HL-60 (cell line): ENCODE measurements at regions not wholly inside any gene's neighbourhood (a gene's known extent, or its start where the extent isn't known, plus 50 kb on each side); places are given as distances from the start of the nearest gene placed in this dataset.

Source experiments
- CTCF ChIP-seq: IDR thresholded peaks from one replicate; pipeline ENCODE4 v1.5.1; 2011; ENCODE audit warnings: low read length, control low read depth, inconsistent platforms; ENCODE audit not compliant: insufficient read depth
- GABPA ChIP-seq: IDR thresholded peaks from 2 replicates; pipeline ENCODE4 v1.6.1; 2012; ENCODE audit warnings: low read depth
- POLR2AphosphoS5 ChIP-seq: IDR thresholded peaks from 2 replicates; pipeline ENCODE4 v1.6.1; 2012; ENCODE audit warnings: low read depth
- REST ChIP-seq: IDR thresholded peaks from 2 replicates; pipeline ENCODE4 v1.6.1; 2012; ENCODE audit warnings: low read depth; ENCODE audit not compliant: insufficient replicate concordance

- no peak for TF ChIP-seq CTCF
- no peak for TF ChIP-seq REST
- no peak for TF ChIP-seq POLR2AphosphoS5
- TF ChIP-seq GABPA = no peak
These were observed 254.0 kb upstream of the GPR149 start for GRCh38 chr3:154684021-154684420.
